Adrenal gland (tissue), 9 donors: ENCODE measurements at regions not wholly inside any gene's neighbourhood (a gene's known extent, or its start where the extent isn't known, plus 50 kb on each side); places are given as distances from the start of the nearest gene placed in this dataset.

Source experiments
- DNase-seq, 7 donors: peaks; one replicate each; pipeline ENCODE4 v3.0.0-alpha.2; 2019 to 2020
- H3K27ac ChIP-seq, 5 donors: fragments of 200-600 bp; sonication (generic) in 4 of 5; 1 replicate in 3 of 5; 2 replicates in 2 of 5; pipeline versions ENCODE4 v1.5.1 to v1.8.0; 2016 to 2020; ENCODE audit warnings: mild to moderate bottlenecking in 1 of 5
- H3K27me3 ChIP-seq: fragments of 200-600 bp; 2 replicates; pipeline ENCODE4 v1.8.0; 2021
- H3K36me3 ChIP-seq, 2 donors: fragments of 200-600 bp; replicated peaks in 1 of 2; 1 replicate in 1 of 2; 2 replicates in 1 of 2; pipeline versions ENCODE4 v1.5.1 to v1.8.0; 2018 to 2022
- H3K4me1 ChIP-seq, 2 donors: fragments of 200-600 bp; replicated peaks in 1 of 2; 1 replicate in 1 of 2; 2 replicates in 1 of 2; pipeline versions ENCODE4 v1.5.1 to v1.8.0; 2018 to 2021
- H3K4me3 ChIP-seq, 4 donors: fragments of 200-600 bp; sonication (generic) in 3 of 4; one replicate each; pipeline ENCODE4 v1.5.1; 2016 to 2018
- H3K9me3 ChIP-seq, 3 donors: fragments of 200-600 bp; sonication (generic) in 1 of 3; replicated peaks in 1 of 3; 1 replicate in 2 of 3; 2 replicates in 1 of 3; pipeline versions ENCODE4 v1.5.1 to v1.8.0; 2016 to 2021
- POLR2A ChIP-seq, 2 donors: fragments of 450-650 bp; IDR thresholded peaks; one replicate each; pipeline ENCODE4 v1.6.1; 2017; ENCODE audit warnings: antibody characterized with exemption in 2 of 2, mild to moderate bottlenecking in 2 of 2, moderate library complexity in 1 of 2
- WGBS, 4 donors: extraction: QIAGEN DNeasy Blood & Tissue Kit in 2 of 4; methylation state at CpG; one replicate each; pipeline versions ENCODE4 v1.1.5 to v1.1.7; 2013 to 2017; 5-methylcytosine and 5-hydroxymethylcytosine counted together
- intact Hi-C, 2 donors: fragments of 100-400 bp; cut with DNase I; formaldehyde crosslinking; loops; one replicate each; pipeline versions ENCODE4 v1.14.1 to v1.15.0; 2022 to 2023
- TF ChIP-seq, protein P1 (sequence below), 6 experiments: fragments of 450-650 bp in 4 of 6; fragments of 200-600 bp in 2 of 6; sonication (generic) in 1 of 6; IDR thresholded peaks; 1 replicate in 5 of 6; 2 replicates in 1 of 6; pipeline versions ENCODE4 v1.5.1 to v1.8.0; 2016 to 2021; ENCODE audit warnings: antibody characterized with exemption in 6 of 6, mild to moderate bottlenecking in 2 of 6, moderate library complexity in 1 of 6
- donor health status: healthy with polysubstance abuse.
- donor health status: Bipolar disorder and iron deficiency.
- donor health status: DM: yes; HTN: yes; CAD: no.
- donor health status: DM: no; HTN: no; CAD: no.
- donor health status: DM: no; HTN: no; CAD: no.

DNA sequence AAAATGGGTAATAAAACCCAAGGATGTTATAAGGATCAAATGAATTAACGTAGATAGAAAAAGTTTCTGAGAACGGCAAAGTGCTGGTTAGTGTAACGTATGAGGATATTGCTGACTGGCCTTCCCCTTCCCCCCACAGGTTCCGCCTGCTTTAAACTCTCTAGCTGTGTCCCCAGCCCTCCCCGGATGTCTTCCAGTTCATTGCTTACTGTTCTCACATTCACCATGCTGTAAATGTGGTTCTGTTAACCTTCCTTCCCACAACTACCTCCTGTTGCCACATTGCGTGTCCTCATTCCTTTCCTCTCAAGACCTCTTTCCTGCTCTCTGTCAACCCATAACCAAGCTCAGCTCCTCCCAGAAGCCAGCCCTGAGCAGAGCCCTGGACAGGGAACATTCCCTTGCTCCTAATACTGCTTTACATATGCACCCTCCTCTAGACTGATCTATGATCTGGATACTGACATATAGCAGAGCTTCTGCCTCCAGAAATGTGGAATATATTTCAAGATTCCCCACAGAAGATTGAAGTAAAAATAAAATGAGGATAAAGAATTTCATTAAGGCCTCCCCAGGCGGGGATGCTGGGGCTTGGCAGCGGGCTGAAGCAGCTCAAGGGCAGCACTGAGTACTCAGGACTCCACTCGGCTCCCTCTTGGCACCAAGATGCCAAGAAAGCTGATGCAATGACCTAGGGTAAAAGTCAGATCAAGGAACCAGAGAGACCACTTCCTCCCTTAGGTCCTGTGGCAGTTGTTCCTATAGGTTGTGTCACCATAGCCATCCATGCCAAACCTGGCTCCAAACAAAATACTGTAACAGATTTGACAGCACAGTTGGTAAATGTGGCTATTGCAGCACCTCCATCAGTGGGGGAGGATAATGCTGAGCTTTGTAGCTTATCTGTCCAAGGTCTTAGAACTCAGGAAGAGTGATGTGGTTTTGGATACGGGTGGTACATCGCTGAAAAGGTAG, 136.4 kb upstream of the PIK3C3 start:
- no peak for DNase-seq
- intact Hi-C loops = no loop called here
- Histone ChIP-seq H3K27me3 (no peaks in the 10 kb centered on the region), H3K27ac (no peak overlapping the region), H3K9me3 (no peaks in the 10 kb centered on the region), H3K36me3 (no peaks in the 10 kb centered on the region), H3K4me1 (no peaks in the 10 kb centered on the region), H3K4me3 (no peak overlapping the region)
- TF ChIP-seq, protein P1, sequence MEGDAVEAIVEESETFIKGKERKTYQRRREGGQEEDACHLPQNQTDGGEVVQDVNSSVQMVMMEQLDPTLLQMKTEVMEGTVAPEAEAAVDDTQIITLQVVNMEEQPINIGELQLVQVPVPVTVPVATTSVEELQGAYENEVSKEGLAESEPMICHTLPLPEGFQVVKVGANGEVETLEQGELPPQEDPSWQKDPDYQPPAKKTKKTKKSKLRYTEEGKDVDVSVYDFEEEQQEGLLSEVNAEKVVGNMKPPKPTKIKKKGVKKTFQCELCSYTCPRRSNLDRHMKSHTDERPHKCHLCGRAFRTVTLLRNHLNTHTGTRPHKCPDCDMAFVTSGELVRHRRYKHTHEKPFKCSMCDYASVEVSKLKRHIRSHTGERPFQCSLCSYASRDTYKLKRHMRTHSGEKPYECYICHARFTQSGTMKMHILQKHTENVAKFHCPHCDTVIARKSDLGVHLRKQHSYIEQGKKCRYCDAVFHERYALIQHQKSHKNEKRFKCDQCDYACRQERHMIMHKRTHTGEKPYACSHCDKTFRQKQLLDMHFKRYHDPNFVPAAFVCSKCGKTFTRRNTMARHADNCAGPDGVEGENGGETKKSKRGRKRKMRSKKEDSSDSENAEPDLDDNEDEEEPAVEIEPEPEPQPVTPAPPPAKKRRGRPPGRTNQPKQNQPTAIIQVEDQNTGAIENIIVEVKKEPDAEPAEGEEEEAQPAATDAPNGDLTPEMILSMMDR (IDR thresholded peaks at IDR 0.05) = no peak
- no peak for TF ChIP-seq POLR2A (IDR thresholded peaks at IDR 0.05)
- WGBS, 4 donors = 70 to 79% (median 75%) methylated on average over 10 to 11 of the region's 11 CpGs

DNA sequence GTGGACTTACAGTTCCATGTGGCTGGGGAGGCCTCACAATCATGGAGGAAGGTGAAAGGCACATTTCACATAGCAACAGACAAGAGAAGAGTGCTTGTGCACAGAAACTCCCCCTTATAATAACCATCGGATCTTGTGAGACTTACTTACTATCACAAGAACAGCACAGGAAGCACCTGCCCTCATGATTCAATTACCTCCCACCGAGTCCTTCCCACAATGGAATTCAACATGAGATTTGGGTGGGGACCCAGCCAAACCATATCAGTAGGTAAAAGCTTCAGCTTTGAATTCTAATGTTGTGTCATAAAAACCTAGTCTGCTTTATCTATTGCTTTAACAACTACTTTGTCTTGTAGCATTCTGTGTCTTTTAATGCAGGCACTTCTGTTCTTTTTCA, 140.4 kb upstream of the PIK3C3 start:
- intact Hi-C loops = no loop called here
- Histone ChIP-seq H3K27ac (no peak overlapping the region), H3K4me3 (no peak overlapping the region), H3K36me3 (no peaks in the 10 kb centered on the region), H3K4me1 (no peaks in the 10 kb centered on the region), H3K27me3 (no peaks in the 10 kb centered on the region), H3K9me3 (no peaks in the 10 kb centered on the region)
- DNase-seq = no peak
- WGBS, 4 donors = 70 to 90% (median 74%) methylated on average over 2 of the region's 2 CpGs
- TF ChIP-seq POLR2A (IDR thresholded peaks at IDR 0.05) = no peak

DNA sequence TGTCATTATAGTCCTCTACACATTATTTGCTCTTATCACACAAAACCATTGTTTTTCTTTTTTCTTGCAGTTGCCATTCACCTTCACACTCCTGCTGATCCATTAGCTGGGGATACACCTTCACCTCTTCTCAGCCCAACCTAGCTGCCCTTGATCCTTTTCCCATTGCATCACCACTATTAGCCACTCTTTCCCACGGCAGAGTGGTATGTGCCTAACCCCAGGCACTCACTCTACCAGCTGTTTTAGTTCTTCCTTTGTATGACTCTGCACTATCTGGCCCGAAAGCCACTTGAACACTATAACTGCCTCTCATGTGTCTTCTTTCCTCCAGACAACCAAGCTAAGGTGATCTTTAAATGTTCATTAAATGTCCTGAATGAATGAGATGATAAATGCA, 145.4 kb upstream of the PIK3C3 start:
- no peak for TF ChIP-seq POLR2A (IDR thresholded peaks at IDR 0.05)
- TF ChIP-seq, protein P1 (IDR thresholded peaks at IDR 0.05) = no peak
- H3K9me3 ChIP-seq = no peaks in the 10 kb centered on the region
- no peaks in the 10 kb centered on the region for H3K4me1 ChIP-seq
- intact Hi-C loops = no loop called here
- WGBS, 4 donors = 58 to 66% (median 63%) methylated on average over 2 of the region's 2 CpGs
- H3K4me3 ChIP-seq = no peak overlapping the region
- no peak overlapping the region for H3K27ac ChIP-seq
- H3K27me3 ChIP-seq = no peaks in the 10 kb centered on the region
- no peaks in the 10 kb centered on the region for H3K36me3 ChIP-seq
- no peak for DNase-seq

DNA sequence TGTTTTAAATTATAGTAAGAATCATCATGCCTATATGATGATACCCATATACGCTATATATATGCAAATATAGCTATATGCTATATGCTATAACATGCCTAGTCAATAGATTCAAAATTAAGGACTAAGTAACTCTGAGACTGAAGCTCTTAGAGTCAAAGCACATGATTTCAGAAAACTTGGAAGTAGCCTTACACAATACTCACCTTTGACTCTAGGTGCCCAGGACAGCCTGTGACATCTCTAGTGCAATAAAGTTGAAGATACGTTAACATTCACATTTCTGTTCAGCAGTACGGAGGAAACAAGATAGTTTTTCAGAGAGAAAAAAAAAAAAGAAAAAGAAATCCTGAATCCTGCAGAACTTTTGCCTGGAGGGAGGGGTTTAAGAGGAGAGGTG, 149.7 kb upstream of the PIK3C3 start:
- TF ChIP-seq POLR2A (IDR thresholded peaks at IDR 0.05) = no peak
- TF ChIP-seq, protein P1 (IDR thresholded peaks at IDR 0.05) = no peak
- Histone ChIP-seq H3K27me3 (no peaks in the 10 kb centered on the region), H3K9me3 (no peaks in the 10 kb centered on the region), H3K4me1 (no peaks in the 10 kb centered on the region), H3K36me3 (no peaks in the 10 kb centered on the region), H3K27ac (no peak overlapping the region), H3K4me3 (no peak overlapping the region)
- no peak for DNase-seq
- 62 to 78% (median 68%) methylated on average over 3 of the region's 3 CpGs for WGBS, 4 donors
- intact Hi-C loops = no loop called here

DNA sequence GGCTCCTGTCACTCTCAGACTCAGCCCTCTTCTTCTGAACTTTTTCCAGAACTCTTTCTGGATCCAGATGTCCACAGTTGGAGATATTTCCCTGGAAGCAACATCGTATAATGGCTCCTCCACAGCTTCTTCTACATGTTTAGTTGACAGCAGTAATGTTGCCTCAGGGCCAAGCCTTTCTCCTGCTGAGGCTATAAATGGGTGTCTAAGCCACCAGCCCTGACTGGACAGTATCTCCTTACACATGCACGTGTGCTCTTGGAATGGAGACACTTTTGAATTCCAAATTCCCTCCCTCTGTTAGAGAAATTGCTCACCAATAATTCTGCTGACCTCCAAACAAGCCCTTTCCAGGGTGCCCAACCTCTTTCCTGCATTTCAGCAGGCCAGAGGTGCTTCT, 156.2 kb upstream of the PIK3C3 start:
- WGBS, 4 donors = 51 to 72% (median 57%) methylated on average over 2 of the region's 2 CpGs
- no peaks in the 10 kb centered on the region for H3K9me3 ChIP-seq
- no peak for DNase-seq

More for the DNA sequence above, 156.2 kb upstream of the PIK3C3 start:
- Histone ChIP-seq H3K36me3 (no peaks in the 10 kb centered on the region), H3K4me3 (no peak overlapping the region), H3K27ac (no peak overlapping the region), H3K4me1 (no peaks in the 10 kb centered on the region), H3K27me3 (no peaks in the 10 kb centered on the region)
- TF ChIP-seq, protein P1 (IDR thresholded peaks at IDR 0.05) = no peak
- TF ChIP-seq POLR2A (IDR thresholded peaks at IDR 0.05) = no peak
- intact Hi-C loops = no loop called here
